Right lobe of liver (tissue), 6 donors: ENCODE measurements at regions not wholly inside any gene's neighbourhood (a gene's known extent, or its start where the extent isn't known, plus 50 kb on each side); places are given as distances from the start of the nearest gene placed in this dataset.

ENCODE experiments used
- ATAC-seq, 4 donors: fragments of 200-7000 bp; cut with Tn5 transposase; one replicate each; pipeline ENCODE4 v1.9.1; 2020; ENCODE audit warnings: mild to moderate bottlenecking in 4 of 4, moderate library complexity in 4 of 4
- DNase-seq, 3 donors: peaks; one replicate each; pipeline ENCODE4 v3.0.0-alpha.2; 2020
- H3K27ac ChIP-seq, 3 donors: fragments of 200-600 bp; one replicate each; pipeline ENCODE4 v1.8.0; 2022
- H3K27me3 ChIP-seq, 2 donors: fragments of 200-600 bp; one replicate each; pipeline ENCODE4 v1.8.0; 2022
- H3K36me3 ChIP-seq, 4 donors: fragments of 200-600 bp; sonication (generic) in 1 of 4; one replicate each; pipeline versions ENCODE4 v1.5.1 to v1.8.0; 2017 to 2022; ENCODE audit warnings: control low read depth in 1 of 4
- H3K4me1 ChIP-seq, 4 donors: fragments of 200-600 bp; sonication (generic) in 1 of 4; one replicate each; pipeline versions ENCODE4 v1.5.1 to v1.8.0; 2017 to 2022; ENCODE audit warnings: control low read depth in 1 of 4
- H3K4me3 ChIP-seq, 3 donors: fragments of 200-600 bp; one replicate each; pipeline ENCODE4 v1.8.0; 2022
- H3K9me3 ChIP-seq, 4 donors: fragments of 200-600 bp; sonication (generic) in 1 of 4; one replicate each; pipeline versions ENCODE4 v1.5.1 to v1.8.0; 2017 to 2022; ENCODE audit warnings: control low read depth in 1 of 4
- POLR2A ChIP-seq: fragments of 450-650 bp; IDR thresholded peaks from one replicate; pipeline ENCODE4 v1.6.1; 2017; ENCODE audit warnings: antibody characterized with exemption, mild to moderate bottlenecking
- WGBS: methylation state at CpG from one replicate; pipeline ENCODE4 v1.1.6; 2018; ENCODE audit warnings: low coverage, low lambda C conversion rate; ENCODE audit not compliant: insufficient coverage; ENCODE audit errors: missing lambda C conversion rate; 5-methylcytosine and 5-hydroxymethylcytosine counted together
- intact Hi-C, 2 donors: fragments of 100-400 bp; cut with DNase I; formaldehyde crosslinking; loops; one replicate each; pipeline versions ENCODE4 v1.11.2 to v1.14.1; 2022
- TF ChIP-seq, protein P1 (sequence below), 4 donors: fragments of 200-600 bp in 3 of 4; fragments of 450-650 bp in 1 of 4; IDR thresholded peaks; one replicate each; pipeline versions ENCODE4 v1.5.1 to v1.8.0; 2016 to 2022; ENCODE audit warnings: antibody characterized with exemption in 4 of 4, mild to moderate bottlenecking in 2 of 4
- donor health status: DM: no; HTN: yes; CAD: no.
- donor health status: DM: no; HTN: no; CAD: no.
- donor health status: DM: no; HTN: no; CAD: no.
- donor health status: DM: no; HTN: yes; CAD: no.
- donor health status: DM: no; HTN: yes; CAD: no.

DNA sequence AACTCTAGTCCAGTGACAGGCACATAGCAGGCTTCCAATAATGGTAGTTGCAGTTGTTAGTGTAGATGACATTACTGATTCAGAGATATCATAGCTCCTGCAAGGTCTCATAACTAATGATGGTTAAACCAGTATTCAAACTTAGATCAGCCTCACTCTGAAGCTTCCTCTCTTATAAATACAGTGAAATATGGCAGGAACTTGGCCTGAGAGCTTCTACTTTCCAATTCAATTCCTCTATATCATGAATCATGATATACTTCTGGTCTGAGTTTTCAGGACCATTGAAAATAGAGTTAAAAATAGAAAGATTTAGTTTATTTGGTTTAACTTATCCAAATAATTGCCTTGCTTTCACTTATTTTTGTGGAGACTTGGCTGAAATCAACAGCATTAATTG lies 167.5 kb upstream of the NOVA1 start:
- DNase-seq, result no peak
- H3K27ac ChIP-seq, result peak overlapping the region in 2 of 3 donors; percentile 6 to 43
- H3K4me1 ChIP-seq, result peaks cover 0 to 15% (median 2%) of the 10 kb centered on the region in 4 donors
- no peak overlapping the region for H3K4me3 ChIP-seq
- H3K9me3 ChIP-seq, result no peaks in the 10 kb centered on the region
- ATAC-seq, result peak in 2 of 4 donors; percentile 10 to 26
- H3K27me3 ChIP-seq, result no peaks in the 10 kb centered on the region
- intact Hi-C loops, result no loop called here
- TF ChIP-seq POLR2A, result no peak
- TF ChIP-seq, protein P1, sequence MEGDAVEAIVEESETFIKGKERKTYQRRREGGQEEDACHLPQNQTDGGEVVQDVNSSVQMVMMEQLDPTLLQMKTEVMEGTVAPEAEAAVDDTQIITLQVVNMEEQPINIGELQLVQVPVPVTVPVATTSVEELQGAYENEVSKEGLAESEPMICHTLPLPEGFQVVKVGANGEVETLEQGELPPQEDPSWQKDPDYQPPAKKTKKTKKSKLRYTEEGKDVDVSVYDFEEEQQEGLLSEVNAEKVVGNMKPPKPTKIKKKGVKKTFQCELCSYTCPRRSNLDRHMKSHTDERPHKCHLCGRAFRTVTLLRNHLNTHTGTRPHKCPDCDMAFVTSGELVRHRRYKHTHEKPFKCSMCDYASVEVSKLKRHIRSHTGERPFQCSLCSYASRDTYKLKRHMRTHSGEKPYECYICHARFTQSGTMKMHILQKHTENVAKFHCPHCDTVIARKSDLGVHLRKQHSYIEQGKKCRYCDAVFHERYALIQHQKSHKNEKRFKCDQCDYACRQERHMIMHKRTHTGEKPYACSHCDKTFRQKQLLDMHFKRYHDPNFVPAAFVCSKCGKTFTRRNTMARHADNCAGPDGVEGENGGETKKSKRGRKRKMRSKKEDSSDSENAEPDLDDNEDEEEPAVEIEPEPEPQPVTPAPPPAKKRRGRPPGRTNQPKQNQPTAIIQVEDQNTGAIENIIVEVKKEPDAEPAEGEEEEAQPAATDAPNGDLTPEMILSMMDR (IDR thresholded peaks at IDR 0.05), result no peak
- no peaks in the 10 kb centered on the region for H3K36me3 ChIP-seq

DNA sequence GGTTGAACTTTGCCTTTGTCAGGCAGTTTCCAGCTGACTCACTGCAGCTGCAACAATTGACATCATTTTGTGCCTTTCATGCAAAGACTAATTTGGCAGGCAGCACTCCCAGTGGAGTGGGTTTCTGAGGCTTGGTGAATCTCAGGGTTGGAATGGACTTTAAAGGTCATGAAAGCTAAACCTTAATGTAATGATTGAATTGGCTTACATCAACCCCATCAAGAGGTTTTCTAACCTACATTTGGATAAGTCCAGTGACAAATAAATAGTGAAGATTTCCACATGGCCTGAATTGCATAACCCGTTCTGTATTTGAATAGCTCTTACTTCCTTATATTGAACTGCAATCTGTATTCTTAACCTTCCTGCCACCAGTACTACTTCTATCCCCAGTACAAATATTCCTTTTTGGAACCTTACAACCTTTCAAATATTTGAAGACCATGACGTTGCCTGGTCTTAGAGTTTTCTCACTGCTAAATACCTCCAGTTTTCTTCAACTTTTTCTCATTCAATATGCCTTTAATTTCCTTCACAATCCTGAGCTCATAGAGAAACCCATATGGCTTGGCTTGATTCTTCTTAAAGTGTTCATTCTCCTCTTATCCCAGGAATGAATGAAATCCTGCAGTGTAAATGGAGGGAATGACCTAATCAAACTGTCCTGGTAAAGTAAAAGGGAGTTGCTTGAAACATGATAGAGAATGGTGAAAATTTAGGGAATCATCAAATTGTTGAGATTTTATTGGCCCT lies 168.1 kb upstream of the NOVA1 start:
- no peaks in the 10 kb centered on the region for H3K36me3 ChIP-seq
- no peak for TF ChIP-seq POLR2A
- TF ChIP-seq, protein P1 (IDR thresholded peaks at IDR 0.05), result no peak
- ATAC-seq (peak; percentile 85 to 96 (median 93)), DNase-seq (peak in 2 of 3 donors; percentile 29 to 46)
- H3K4me3 ChIP-seq, result no peak overlapping the region
- H3K4me1 ChIP-seq, result peaks cover 0 to 15% (median 2%) of the 10 kb centered on the region in 4 donors
- 13% methylated on average over 2 of the region's 2 CpGs for WGBS
- H3K27me3 ChIP-seq, result no peaks in the 10 kb centered on the region
- H3K9me3 ChIP-seq, result no peaks in the 10 kb centered on the region
- intact Hi-C loops, result no loop called here
- H3K27ac ChIP-seq, result peak overlapping the region; percentile 6 to 43 (median 10)

DNA sequence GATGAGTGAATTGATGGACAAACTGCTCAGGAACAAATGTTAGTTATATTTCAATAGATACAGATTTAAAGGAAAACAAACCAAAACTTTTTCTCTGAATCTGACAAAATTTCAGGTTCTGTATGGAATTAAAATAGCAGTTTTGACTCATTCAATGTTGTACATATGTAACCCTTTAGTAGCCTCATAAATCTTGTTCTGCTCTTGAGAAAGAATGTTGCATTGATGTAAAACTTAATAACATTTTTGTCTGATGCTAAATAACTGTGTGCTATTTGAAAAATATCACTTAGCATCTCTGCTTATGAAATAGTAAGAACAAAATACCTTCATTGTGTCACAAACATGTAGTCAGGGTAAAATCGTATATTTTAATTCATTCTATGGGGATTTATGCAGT lies 168.9 kb upstream of the NOVA1 start:
- H3K27ac ChIP-seq, result no peak overlapping the region
- no peak for DNase-seq
- 82% methylated on average over 1 of the region's 1 CpG for WGBS
- ATAC-seq, result no peak
- H3K36me3 ChIP-seq, result no peaks in the 10 kb centered on the region
- peaks cover 0 to 15% (median 2%) of the 10 kb centered on the region in 4 donors for H3K4me1 ChIP-seq
- TF ChIP-seq, protein P1 (IDR thresholded peaks at IDR 0.05), result no peak
- no peak for TF ChIP-seq POLR2A
- intact Hi-C loops, result no loop called here
- H3K9me3 ChIP-seq, result no peaks in the 10 kb centered on the region
- no peaks in the 10 kb centered on the region for H3K27me3 ChIP-seq
- H3K4me3 ChIP-seq, result no peak overlapping the region

DNA sequence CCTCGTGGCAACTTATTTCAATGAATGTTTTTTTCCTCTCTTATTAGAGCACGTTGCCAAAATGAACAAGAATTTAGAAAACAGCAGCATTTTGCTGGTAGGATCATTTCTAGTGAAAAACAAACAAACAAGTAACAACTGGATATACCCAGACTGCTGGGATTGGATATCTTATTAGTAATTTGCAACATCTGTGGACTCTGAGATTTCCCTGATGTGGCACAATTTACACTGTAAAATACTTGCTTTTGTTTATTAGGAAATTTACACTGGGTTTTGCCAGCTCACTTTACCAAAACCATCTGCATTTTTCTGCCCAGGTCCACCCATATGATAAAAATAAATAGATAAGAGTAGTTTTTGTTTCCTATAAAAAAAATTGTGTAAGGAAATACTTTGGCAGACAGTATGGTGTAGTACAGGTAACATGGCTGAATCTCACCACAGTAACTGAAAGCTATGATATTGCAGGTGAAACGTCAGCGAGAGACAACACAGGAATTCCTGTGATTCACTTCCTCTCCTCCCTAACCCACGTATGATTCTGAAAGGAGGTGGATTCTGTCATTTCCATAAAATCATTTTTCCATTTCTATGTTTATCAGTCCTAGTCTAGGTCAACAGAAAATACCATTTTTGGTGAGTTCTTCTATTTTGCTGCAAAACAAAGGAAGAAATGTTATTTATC lies 176.2 kb upstream of the NOVA1 start:
- no peak for DNase-seq
- Histone ChIP-seq H3K4me1 (no peaks in the 10 kb centered on the region), H3K36me3 (no peaks in the 10 kb centered on the region), H3K27me3 (no peaks in the 10 kb centered on the region), H3K9me3 (no peaks in the 10 kb centered on the region), H3K4me3 (no peak overlapping the region), H3K27ac (no peak overlapping the region)
- TF ChIP-seq, protein P1 (IDR thresholded peaks at IDR 0.05), result no peak
- TF ChIP-seq POLR2A, result no peak
- WGBS, result 45% methylated on average over 5 of the region's 5 CpGs
- peak in 1 of 4 donors; percentile 30 for ATAC-seq
- intact Hi-C loops, result no loop called here
